ENCODE measurements at regions not wholly inside any gene's neighbourhood (a gene's known extent, or its start where the extent isn't known, plus 50 kb on each side); places are given as distances from the start of the nearest gene placed in this dataset.

- no peak for ATAC-seq
- no peaks in the 10 kb centered on the region for H3K9me3 Mint-ChIP-seq
- H3K27ac Mint-ChIP-seq = no peak overlapping the region
- peaks cover 14% of the 10 kb centered on the region for H3K36me3 Mint-ChIP-seq
- H3K27me3 Mint-ChIP-seq = no peaks in the 10 kb centered on the region
- no peaks in the 10 kb centered on the region for H3K4me1 Mint-ChIP-seq
- H3K4me3 Mint-ChIP-seq = no peak overlapping the region
These were observed 125.7 kb downstream of the LYPLAL1 start for GRCh38 chr1:219299420-219299819.

DNA sequence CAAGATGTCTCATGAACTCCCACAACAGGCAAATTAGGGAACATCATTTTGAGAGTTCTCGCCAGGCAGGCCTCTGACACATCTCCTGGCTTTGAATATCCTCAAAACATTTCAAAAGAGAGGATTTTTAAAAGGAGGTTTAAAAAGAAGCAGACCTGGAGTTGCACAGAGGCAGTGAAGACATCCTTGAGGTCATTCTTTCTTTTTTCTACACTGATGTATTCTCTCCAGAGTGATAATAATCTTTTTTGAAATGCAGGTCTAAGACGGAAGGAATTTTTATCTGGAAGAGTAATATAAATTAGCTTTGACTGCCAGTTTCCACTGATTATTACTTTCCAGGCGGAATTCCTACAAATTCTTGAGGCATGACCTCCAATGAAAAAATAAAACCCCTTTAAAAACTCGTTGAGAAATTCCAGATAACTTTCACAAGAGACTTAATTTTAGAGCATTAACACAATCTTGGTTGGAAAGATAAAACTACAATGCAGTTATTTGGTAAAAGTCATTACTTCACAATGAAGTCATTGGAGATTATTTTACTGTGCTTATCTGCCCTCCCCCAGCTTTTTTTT lies 125.0 kb downstream of the LYPLAL1 start:
- no peak overlapping the region for H3K27ac Mint-ChIP-seq
- peaks cover 18% of the 10 kb centered on the region for H3K36me3 Mint-ChIP-seq
- H3K4me3 Mint-ChIP-seq = no peak overlapping the region
- no peak for ATAC-seq
- H3K27me3 Mint-ChIP-seq = no peaks in the 10 kb centered on the region
- no peaks in the 10 kb centered on the region for H3K9me3 Mint-ChIP-seq
- no peaks in the 10 kb centered on the region for H3K4me1 Mint-ChIP-seq

GRCh38 chr1:219296430-219297355 lies 123.0 kb downstream of the LYPLAL1 start:
- no peak overlapping the region for H3K27ac Mint-ChIP-seq
- H3K4me1 Mint-ChIP-seq = no peaks in the 10 kb centered on the region
- ATAC-seq = no peak
- H3K9me3 Mint-ChIP-seq = no peaks in the 10 kb centered on the region
- H3K4me3 Mint-ChIP-seq = no peak overlapping the region
- H3K36me3 Mint-ChIP-seq = peaks cover 18% of the 10 kb centered on the region
- no peaks in the 10 kb centered on the region for H3K27me3 Mint-ChIP-seq

GRCh38 chr1:219294251-219294650 lies 120.6 kb downstream of the LYPLAL1 start:
- no peak overlapping the region for H3K27ac Mint-ChIP-seq
- no peaks in the 10 kb centered on the region for H3K9me3 Mint-ChIP-seq
- ATAC-seq = no peak
- peaks cover 18% of the 10 kb centered on the region for H3K36me3 Mint-ChIP-seq
- no peak overlapping the region for H3K4me3 Mint-ChIP-seq
- no peaks in the 10 kb centered on the region for H3K4me1 Mint-ChIP-seq
- no peaks in the 10 kb centered on the region for H3K27me3 Mint-ChIP-seq

DNA sequence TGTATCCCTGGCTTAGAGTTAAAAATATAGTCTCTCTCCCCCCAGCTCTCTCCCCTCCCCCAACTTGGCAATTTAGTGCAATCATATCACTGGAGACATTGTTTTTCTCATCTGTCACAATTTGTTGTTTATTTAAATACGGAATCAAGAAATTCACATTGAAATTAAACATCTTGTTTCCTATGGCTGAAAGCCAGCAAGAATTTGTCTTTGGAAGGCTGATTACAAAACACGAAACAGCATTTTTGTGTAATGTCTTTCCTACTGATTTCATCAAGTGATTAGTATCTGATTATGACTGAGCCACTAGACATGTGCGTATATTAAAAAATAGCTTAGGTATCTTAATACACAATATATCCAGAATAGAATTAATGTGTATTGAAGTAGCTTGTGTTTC lies 119.7 kb downstream of the LYPLAL1 start:
- no peak for ATAC-seq
- no peaks in the 10 kb centered on the region for H3K27me3 Mint-ChIP-seq
- no peak overlapping the region for H3K27ac Mint-ChIP-seq
- no peaks in the 10 kb centered on the region for H3K4me1 Mint-ChIP-seq
- H3K36me3 Mint-ChIP-seq = peaks cover 18% of the 10 kb centered on the region
- no peak overlapping the region for H3K4me3 Mint-ChIP-seq
- H3K9me3 Mint-ChIP-seq = no peaks in the 10 kb centered on the region

DNA sequence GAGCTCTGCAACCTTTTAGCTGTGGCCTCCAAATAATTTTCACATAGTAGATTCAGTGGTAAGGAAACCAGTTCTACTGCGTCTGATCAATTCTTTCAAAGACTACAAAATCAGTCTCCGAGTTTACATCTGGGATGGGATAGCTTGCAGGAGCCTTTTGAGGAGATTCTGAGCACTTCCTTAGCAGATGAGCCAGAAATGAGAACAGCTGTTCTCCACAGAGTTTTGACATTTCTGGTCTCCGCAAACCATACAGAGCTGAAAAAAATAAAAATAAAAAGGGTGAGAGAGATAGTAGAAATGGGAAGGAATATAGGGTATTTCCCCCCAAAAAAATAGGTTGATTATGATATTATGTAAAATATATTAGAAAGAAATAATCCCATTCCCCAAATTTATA lies 119.3 kb downstream of the LYPLAL1 start:
- Mint-ChIP-seq H3K9me3 (no peaks in the 10 kb centered on the region), H3K4me3 (no peak overlapping the region), H3K4me1 (no peaks in the 10 kb centered on the region), H3K36me3 (peaks cover 18% of the 10 kb centered on the region), H3K27ac (no peak overlapping the region), H3K27me3 (no peaks in the 10 kb centered on the region)
- ATAC-seq = no peak

- Mint-ChIP-seq H3K9me3 (no peaks in the 10 kb centered on the region), H3K4me3 (no peak overlapping the region), H3K4me1 (no peaks in the 10 kb centered on the region), H3K27ac (no peak overlapping the region), H3K27me3 (no peaks in the 10 kb centered on the region), H3K36me3 (peaks cover 18% of the 10 kb centered on the region)
- no peak for ATAC-seq
These were observed 118.7 kb downstream of the LYPLAL1 start for GRCh38 chr1:219292341-219292740.

DNA sequence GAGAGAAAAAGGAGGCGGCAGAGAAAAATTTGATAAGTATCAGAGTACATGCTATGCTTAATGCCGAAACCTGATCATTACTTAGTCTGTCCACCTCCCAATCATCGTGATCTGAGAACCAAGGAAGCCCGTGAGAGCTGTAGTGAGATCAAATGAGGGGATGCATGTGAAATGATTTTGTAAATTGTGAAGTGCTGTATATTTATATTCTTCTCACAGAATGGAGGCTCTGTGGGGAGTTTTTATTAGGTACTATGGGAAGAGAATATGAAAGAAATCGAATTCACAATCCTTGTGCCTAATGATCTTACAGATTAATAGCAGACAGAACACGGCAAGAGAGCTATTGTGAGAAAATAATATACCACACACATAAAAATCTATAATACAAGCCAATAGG lies 115.5 kb downstream of the LYPLAL1 start:
- H3K27me3 Mint-ChIP-seq = no peaks in the 10 kb centered on the region
- H3K36me3 Mint-ChIP-seq = peaks cover under 1% of the 10 kb centered on the region
- no peaks in the 10 kb centered on the region for H3K9me3 Mint-ChIP-seq
- no peak for ATAC-seq
- H3K4me1 Mint-ChIP-seq = no peaks in the 10 kb centered on the region
- no peak overlapping the region for H3K27ac Mint-ChIP-seq
- no peak overlapping the region for H3K4me3 Mint-ChIP-seq

DNA sequence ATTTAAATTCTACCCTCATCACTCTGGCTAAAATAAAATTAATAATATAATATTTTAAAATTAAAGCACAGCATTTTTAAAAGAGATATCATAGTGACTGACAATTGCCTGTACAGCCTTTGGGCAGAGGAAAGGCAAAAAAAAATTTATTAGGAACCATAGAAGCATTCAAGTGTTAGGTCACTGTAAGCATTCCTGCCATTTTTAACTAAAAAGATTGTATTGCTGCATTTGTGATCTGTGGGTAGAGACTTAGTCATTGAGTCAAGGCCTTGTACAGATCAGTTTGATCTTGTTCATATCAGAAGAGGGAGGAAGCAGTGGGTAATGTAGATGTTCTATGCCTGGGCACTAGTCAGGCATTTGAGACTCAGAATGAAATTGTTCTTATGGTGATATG lies 109.9 kb downstream of the LYPLAL1 start:
- Mint-ChIP-seq H3K9me3 (peaks cover 2% of the 10 kb centered on the region), H3K4me3 (no peak overlapping the region), H3K27ac (no peak overlapping the region), H3K4me1 (no peaks in the 10 kb centered on the region), H3K27me3 (no peaks in the 10 kb centered on the region), H3K36me3 (peaks cover 10% of the 10 kb centered on the region)
- ATAC-seq = no peak

- no peak for ATAC-seq
- Mint-ChIP-seq H3K9me3 (peaks cover 2% of the 10 kb centered on the region), H3K4me1 (no peaks in the 10 kb centered on the region), H3K4me3 (no peak overlapping the region), H3K27me3 (no peaks in the 10 kb centered on the region), H3K27ac (no peak overlapping the region), H3K36me3 (peaks cover 10% of the 10 kb centered on the region)
These were observed 108.2 kb downstream of the LYPLAL1 start for GRCh38 chr1:219281831-219282230.

GRCh38 chr1:219279017-219279770 lies 105.5 kb downstream of the LYPLAL1 start:
- Mint-ChIP-seq H3K4me1 (no peaks in the 10 kb centered on the region), H3K9me3 (peaks cover 2% of the 10 kb centered on the region), H3K36me3 (peaks cover 15% of the 10 kb centered on the region), H3K27ac (no peak overlapping the region), H3K4me3 (no peak overlapping the region), H3K27me3 (no peaks in the 10 kb centered on the region)
- no peak for ATAC-seq

DNA sequence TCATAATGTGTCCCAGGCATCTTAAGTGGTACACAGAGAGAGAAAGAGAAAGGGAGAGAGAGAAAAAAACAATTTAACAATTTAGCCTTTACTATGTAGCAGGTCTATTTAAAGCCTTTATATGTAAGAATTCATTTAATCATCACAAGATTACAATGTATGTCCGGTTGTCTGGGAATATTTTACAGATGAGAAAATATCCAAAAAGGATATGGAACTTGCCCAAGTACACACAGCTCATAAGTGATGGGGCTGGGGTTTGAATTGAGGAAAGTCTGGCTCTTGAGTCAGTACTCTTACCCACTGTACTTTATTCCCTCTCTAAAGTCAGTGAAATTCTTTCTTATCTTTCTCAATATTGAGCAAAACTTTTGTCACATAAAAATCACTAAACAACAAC lies 104.6 kb downstream of the LYPLAL1 start:
- H3K9me3 Mint-ChIP-seq = no peaks in the 10 kb centered on the region
- peaks cover 20% of the 10 kb centered on the region for H3K36me3 Mint-ChIP-seq
- no peak overlapping the region for H3K27ac Mint-ChIP-seq
- no peaks in the 10 kb centered on the region for H3K4me1 Mint-ChIP-seq
- no peaks in the 10 kb centered on the region for H3K27me3 Mint-ChIP-seq
- no peak overlapping the region for H3K4me3 Mint-ChIP-seq
- no peak for ATAC-seq

DNA sequence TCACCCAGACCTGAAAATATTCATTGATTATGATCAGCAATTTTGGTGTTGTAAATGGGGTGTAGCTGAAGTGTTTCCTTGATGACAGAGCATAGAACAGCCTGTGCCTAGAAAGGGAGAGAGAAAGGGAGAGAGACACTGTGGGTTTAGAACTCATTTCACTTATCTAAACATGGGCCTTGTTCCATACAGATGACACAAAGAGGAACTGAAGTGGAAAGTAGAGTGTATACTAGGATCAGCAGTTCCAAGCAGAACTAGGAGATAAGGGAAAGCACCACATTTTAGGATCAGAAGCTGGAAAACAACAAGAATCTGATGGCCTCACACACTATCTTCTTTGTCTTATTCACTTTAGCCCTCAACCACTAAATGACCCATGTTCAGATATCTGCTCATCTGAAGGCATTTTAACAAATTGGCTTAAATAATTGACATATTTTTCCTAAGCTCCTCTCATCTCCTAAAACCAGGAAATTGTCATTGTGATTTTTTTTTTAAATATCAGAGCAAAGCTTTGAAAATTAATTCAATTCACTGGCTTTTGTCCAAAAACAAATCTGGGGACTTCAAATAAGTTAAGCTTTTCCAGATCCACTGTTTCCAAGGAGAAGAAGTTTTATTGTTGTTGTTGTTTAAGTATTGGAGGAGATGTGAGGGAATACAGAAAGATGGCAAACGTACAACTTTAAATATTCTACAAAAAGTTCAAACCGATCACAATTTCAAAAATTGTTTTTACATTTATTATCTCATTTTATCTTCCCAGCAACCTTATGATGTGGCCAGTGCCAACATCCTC lies 103.8 kb downstream of the LYPLAL1 start:
- Mint-ChIP-seq H3K4me3 (no peak overlapping the region), H3K36me3 (peaks cover 22% of the 10 kb centered on the region), H3K9me3 (no peaks in the 10 kb centered on the region), H3K27me3 (no peaks in the 10 kb centered on the region), H3K4me1 (no peaks in the 10 kb centered on the region), H3K27ac (no peak overlapping the region)
- no peak for ATAC-seq

- Mint-ChIP-seq H3K27ac (no peak overlapping the region), H3K36me3 (peaks cover 24% of the 10 kb centered on the region), H3K27me3 (no peaks in the 10 kb centered on the region), H3K4me1 (no peaks in the 10 kb centered on the region), H3K4me3 (no peak overlapping the region), H3K9me3 (no peaks in the 10 kb centered on the region)
- no peak for ATAC-seq
These were observed 102.5 kb downstream of the LYPLAL1 start for GRCh38 chr1:219276049-219276738.

All from stimulated activated memory B cell treated with anti-CD40 and anti-IgM and Interleukin-4, amounts not matched to agents 10 μg/mL and 1 μg/mL and 100 μg/mL, for 72 hours (primary cell).